Stomach (tissue), 4 donors: ENCODE measurements at regions not wholly inside any gene's neighbourhood (a gene's known extent, or its start where the extent isn't known, plus 50 kb on each side); places are given as distances from the start of the nearest gene placed in this dataset.

Source experiments
- POLR2A ChIP-seq, 4 donors: fragments of 450-650 bp; IDR thresholded peaks; one replicate each; pipeline ENCODE4 v1.6.1; 2016; ENCODE audit warnings: antibody characterized with exemption in 4 of 4, control low read depth in 2 of 4, mild to moderate bottlenecking in 1 of 4, moderate library complexity in 1 of 4
- TF ChIP-seq, protein P1 (sequence below), 7 experiments: fragments of 450-650 bp in 4 of 7; fragments of 200-600 bp in 3 of 7; sonication (generic) in 3 of 7; IDR thresholded peaks; one replicate each; pipeline ENCODE4 v1.5.1; 2016 to 2019; ENCODE audit warnings: antibody characterized with exemption in 7 of 7, control low read depth in 2 of 7, mild to moderate bottlenecking in 1 of 7

GRCh38 chr14:101689039-101689501, 72.4 kb upstream of the PPP2R5C start:
- TF ChIP-seq, protein P1, sequence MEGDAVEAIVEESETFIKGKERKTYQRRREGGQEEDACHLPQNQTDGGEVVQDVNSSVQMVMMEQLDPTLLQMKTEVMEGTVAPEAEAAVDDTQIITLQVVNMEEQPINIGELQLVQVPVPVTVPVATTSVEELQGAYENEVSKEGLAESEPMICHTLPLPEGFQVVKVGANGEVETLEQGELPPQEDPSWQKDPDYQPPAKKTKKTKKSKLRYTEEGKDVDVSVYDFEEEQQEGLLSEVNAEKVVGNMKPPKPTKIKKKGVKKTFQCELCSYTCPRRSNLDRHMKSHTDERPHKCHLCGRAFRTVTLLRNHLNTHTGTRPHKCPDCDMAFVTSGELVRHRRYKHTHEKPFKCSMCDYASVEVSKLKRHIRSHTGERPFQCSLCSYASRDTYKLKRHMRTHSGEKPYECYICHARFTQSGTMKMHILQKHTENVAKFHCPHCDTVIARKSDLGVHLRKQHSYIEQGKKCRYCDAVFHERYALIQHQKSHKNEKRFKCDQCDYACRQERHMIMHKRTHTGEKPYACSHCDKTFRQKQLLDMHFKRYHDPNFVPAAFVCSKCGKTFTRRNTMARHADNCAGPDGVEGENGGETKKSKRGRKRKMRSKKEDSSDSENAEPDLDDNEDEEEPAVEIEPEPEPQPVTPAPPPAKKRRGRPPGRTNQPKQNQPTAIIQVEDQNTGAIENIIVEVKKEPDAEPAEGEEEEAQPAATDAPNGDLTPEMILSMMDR (IDR thresholded peaks at IDR 0.05): no peak
- no peak for TF ChIP-seq POLR2A (IDR thresholded peaks at IDR 0.05)
